ENCODE measurements at regions not wholly inside any gene's neighbourhood (a gene's known extent, or its start where the extent isn't known, plus 50 kb on each side); places are given as distances from the start of the nearest gene placed in this dataset.

- no peak for TF ChIP-seq CTCF (IDR thresholded peaks at IDR 0.05; ENCODE audit: insufficient read depth, low read length)
- no peak for TF ChIP-seq POLR2AphosphoS5 (IDR thresholded peaks at IDR 0.05; ENCODE audit: low read depth)
- TF ChIP-seq GABPA (IDR thresholded peaks at IDR 0.05; ENCODE audit: low read depth), result no peak
These were observed 192.8 kb upstream of the GAS1 start for GRCh38 chr9:87140142-87140541.
